PFSK-1 (cell line): ENCODE measurements at regions not wholly inside any gene's neighbourhood (a gene's known extent, or its start where the extent isn't known, plus 50 kb on each side); places are given as distances from the start of the nearest gene placed in this dataset.

Source experiments
- POLR2AphosphoS5 ChIP-seq: IDR thresholded peaks from 2 replicates; pipeline ENCODE4 v1.6.1; 2012; ENCODE audit warnings: low read depth, mild to moderate bottlenecking, control low read depth, low read length, moderate library complexity
- REST ChIP-seq, 2 experiments: IDR thresholded peaks; 2 replicates each; pipeline versions ENCODE4 v1.6.1 to v1.8.0; 2011 to 2012; ENCODE audit warnings: low read depth in 2 of 2, low read length in 2 of 2, control low read depth in 1 of 2, inconsistent platforms in 1 of 2, mild to moderate bottlenecking in 1 of 2, moderate library complexity in 1 of 2; ENCODE audit not compliant: insufficient read depth in 1 of 2

- TF ChIP-seq REST (IDR thresholded peaks at IDR 0.05; ENCODE audit: insufficient read depth in 1 of 2, low read depth in 2 of 2, low read length in 2 of 2) (no peak), POLR2AphosphoS5 (no peak)
These were observed 2074.5 kb upstream of the PCDH20 start for GRCh38 chr13:63490149-63490548.
